IPS-NIHi7 (cell line): ENCODE measurements at regions not wholly inside any gene's neighbourhood (a gene's known extent, or its start where the extent isn't known, plus 50 kb on each side); places are given as distances from the start of the nearest gene placed in this dataset.

Experiments
- DNase-seq: peaks from one replicate; pipeline ENCODE4 v3.0.0; 2012; ENCODE audit warnings: mixed read lengths; ENCODE audit errors: extremely low spot score

- DNase-seq, result no peak
These were observed 323.4 kb downstream of the CDC14C start for GRCh38 chr7:49247759-49248158.

- no peak for DNase-seq
These were observed 330.7 kb downstream of the CDC14C start for GRCh38 chr7:49255054-49255453.

GRCh38 chr7:49260538-49260937 lies 336.2 kb downstream of the CDC14C start:
- no peak for DNase-seq

DNA sequence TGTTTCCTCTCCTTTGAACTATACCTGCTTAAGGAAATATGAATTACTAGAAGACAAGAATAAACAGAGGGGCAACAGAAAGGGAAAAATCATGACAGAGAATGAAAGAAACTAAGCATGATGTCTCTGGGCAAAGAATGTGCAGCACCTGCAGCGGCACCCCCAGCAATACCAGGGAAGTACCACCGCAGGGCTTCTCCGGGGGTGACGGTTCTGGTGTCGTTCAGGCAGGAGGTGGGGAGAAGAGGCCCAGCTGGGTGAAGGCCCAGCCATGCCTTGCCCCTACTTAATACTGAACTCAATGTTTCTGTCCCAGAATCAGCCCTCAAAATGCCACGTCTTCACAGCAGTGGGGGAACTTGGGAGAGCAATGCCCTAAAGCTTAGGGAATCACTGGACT lies 337.6 kb downstream of the CDC14C start:
- DNase-seq, result no peak

GRCh38 chr7:49264530-49264929 lies 340.2 kb downstream of the CDC14C start:
- DNase-seq, result no peak

GRCh38 chr7:49273897-49274296 lies 349.6 kb downstream of the CDC14C start:
- DNase-seq, result no peak

DNA sequence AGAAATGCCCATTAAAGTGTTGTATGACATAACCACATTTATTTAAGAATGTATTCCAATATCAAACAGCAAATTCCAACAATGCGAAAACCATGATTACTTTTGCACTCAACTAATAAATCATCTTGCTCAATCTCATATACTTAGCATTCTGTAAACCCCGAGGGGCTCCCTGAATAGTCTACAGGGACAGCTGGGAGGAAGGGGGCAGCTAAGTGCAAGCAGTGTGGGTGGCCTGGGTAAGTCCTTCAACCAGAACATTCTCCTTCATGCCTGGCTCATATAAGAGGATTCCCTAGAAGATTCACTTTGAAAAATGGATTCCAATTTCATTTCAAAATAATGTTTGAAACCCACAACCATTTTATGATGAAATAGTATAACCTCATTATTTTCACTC lies 355.5 kb downstream of the CDC14C start:
- no peak for DNase-seq

GRCh38 chr7:49287653-49288052 lies 363.3 kb downstream of the CDC14C start:
- DNase-seq, result no peak

GRCh38 chr7:49294611-49295010 lies 370.3 kb downstream of the CDC14C start:
- DNase-seq, result no peak

GRCh38 chr7:49295146-49295545 lies 370.8 kb downstream of the CDC14C start:
- DNase-seq, result no peak

- no peak for DNase-seq
These were observed 373.6 kb downstream of the CDC14C start for GRCh38 chr7:49297958-49298357.

DNA sequence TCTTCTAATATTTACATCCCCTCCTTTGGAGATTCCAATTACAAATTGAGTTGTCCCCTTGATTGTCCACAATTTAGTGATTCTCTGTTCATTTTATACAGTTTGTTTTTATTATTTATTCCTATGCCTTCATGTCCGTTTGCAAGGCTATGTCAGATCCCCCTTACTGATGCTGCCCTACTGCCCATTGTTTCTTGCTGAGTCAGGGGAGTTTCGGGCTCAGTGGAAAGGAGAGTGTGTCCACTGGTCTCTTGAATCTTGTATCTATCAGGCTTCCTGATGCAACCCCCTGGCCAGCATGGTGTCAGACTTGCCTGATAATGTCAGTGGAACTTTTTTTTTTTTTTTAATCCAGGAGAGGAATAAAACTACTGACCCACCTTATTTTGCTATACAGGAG lies 384.4 kb downstream of the CDC14C start:
- no peak for DNase-seq

DNA sequence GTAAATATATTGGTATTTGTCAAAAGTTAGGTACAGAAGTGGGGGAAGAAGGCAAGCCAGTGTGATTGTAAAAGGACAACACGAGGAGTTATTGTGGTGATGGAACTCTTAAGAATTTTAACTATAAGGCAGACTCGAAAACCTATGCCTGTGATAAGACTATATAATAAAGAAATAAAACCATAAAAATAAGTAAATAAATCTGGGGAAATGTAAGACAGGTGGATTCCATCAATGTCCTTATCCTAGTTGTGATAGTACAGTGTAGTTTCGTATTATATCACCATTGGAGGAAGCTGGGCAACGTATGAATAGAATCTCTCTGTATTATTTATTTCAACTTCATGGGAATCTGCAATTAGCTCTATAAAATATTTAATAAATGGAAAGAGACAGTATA lies 395.7 kb downstream of the CDC14C start:
- DNase-seq, result no peak

DNA sequence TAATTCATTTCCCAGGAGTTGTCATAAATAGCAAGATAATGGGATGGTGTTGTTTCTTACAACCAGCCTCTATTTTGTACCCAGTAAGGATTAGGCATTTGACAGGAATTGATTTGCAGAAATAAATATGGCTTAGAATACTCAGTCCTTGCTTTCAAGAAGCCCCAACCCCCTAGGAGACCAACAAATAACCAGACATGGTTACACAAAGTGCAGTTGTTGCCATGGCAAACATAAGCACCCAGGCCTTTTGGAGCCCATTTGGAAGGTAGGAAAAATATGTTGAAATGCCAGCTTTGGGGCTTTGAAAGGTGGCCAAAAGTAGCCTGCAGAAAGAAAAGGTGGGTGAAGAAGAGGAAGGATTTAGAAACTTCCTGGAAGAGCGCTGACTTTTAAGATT lies 397.5 kb downstream of the CDC14C start:
- no peak for DNase-seq

DNA sequence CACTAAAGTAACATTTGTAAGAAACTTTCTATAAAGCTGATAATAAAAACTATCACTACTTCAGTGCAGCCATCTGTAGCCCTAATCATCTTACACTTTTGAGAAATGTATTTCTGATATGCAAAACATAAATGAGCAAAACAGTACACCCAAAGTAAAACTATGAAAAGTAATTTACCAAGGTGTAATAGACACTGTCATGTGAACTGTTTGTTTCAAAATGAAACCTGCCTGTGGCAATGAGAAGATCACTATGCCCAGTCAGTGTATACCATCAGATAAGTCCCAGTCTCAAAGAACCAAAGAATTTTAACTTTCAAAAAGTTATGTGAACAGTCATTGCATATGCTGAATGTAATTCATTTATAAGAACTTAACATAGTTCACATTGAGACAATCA lies 398.1 kb downstream of the CDC14C start:
- DNase-seq, result no peak

DNA sequence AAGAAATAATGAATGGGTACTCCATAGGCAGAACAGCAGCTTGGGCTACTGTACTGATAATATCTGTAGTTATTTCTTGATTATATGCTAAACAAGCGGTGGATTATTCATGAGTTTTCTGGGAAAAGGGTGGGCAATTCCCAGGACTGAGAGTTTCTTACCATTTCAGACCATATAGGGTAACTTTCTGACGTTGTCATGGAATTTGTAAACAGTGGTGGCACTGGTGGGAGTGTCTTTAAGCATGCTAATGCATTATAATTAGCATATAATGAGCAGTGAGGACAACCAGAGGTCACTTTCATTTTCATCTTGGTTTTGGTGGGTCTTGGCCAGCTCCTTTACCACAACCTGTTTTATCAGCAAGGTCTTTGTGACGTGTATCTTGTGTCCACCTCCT lies 399.7 kb downstream of the CDC14C start:
- DNase-seq, result no peak

DNA sequence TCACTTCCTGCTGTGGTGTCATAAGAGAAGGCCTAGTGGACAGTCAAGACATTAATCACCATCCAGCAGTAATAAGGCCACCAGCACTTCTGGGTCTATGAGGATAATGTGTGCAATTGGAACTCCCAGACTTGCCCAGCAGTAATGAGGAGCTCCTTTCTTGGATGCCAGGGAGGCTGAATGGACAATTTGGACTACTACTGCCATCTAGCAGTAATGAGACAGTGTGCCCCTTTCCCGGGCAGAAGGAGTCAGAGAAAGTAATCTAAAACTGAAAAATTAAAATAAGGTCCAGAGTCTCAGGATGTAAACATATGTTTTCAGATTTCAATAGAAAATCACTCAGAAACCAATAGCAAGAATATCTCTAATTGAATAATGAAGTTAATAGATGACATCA lies 400.4 kb downstream of the CDC14C start:
- peak; percentile 10 for DNase-seq

DNA sequence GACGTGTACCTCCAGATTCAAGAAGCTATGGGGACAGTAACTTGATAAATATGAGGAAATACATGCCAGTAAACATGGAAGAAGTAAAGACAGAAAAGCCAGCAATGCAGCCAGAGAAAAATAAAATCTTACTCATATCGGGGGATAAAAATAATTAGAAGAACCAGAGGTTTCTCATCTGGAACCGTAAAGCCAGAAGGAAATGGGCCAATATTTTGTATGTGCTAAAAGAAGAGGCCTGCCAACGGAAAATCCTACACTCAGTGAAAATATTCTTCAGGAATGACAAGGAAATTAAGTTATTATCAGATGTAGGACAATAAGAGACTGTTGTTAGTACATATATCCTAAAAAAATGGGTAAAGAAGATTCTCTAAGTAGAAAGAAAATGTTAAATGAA lies 401.2 kb downstream of the CDC14C start:
- DNase-seq, result no peak

- no peak for DNase-seq
These were observed 402.8 kb downstream of the CDC14C start for GRCh38 chr7:49327155-49327554.

GRCh38 chr7:49333180-49333881 lies 409.0 kb downstream of the CDC14C start:
- DNase-seq, result no peak

DNA sequence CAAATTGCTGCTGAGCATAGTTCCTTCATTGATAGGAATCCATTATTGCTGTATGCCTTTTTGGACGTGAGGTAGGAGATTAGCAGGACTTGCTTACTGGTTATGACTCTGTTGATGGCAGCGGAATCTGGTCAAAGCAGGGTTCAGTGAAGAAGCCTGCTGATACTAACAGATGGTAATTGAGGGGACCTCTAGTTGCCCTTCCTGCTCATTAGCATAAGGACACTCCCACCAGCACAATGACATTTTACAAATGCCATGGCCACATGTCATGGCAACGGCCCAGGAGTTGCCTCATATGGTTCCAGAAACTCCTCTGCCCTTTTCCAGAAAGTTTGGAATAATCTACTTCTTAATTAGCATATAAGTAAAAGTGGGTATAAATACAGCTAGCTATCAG lies 417.5 kb downstream of the CDC14C start:
- DNase-seq, result no peak

DNA sequence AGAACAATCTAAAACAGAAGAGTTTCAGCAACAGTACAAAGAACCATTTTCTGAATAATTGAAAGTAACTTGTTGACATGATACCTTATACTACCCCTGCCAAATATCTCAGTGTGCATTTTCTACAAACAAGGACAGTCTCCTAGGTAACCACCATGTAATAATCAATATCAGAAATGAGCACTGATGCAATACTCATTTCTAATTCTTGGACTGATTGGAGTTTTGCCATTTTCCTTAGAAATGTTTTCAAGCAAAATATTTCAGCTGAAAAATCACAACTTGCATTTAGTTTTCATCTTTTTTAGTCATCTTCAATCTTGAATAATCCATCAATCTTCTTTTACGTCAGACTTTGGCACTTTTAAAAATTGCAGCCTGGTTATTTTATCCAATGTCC lies 420.2 kb downstream of the CDC14C start:
- DNase-seq, result no peak

DNA sequence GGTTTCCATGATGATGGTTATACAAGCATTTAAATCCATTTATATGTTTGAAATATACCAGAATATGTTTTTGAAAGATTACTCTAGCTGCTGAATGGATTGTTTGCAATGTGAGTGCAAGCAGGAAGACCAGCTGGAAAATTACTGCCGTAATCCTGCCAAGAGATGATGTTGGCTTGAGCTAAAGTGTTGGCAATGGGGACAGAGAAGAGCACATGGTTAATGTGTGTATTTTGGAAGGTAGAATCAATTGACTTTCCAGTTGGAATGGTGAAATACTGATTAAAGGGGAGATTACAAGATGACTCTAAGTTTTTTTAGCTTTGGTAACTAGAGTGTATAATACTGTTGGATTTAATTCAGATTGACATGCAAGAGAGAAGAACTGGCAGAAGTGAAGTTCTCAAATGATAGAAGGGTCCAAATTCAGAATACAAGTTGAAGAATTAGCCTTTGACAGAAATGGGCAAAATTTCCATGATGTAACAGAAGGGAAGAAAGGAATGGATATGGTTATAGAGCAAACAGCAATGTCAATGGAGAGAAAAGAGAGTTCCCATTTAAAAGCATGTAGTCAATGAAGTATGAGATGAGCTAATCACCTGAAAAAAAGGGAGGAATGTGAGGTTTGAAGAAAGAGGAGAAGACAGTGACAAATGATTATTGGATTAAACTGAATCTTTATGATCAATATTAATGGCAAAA lies 422.0 kb downstream of the CDC14C start:
- no peak for DNase-seq

DNA sequence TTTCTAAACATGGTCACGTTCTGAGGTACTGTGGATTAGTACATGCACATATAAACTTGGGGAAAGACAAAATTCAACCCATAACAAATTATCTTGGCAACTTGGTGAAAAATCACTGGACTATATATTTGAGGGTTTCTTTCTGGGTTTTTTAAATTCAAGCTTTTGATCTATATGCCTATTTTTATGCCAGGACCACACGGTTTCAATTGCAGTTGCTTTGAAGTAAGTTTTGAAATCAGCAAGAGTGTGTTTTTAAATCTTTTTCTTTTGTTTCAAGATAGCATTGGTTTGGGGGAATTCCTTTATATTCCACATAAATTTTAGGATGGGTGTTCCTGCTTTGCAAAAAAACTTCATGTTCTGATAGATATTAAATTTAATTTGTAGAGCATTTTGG lies 406.4 kb upstream of the VWC2 start:
- DNase-seq, result no peak
